GM11168 (cell line): ENCODE measurements at regions not wholly inside any gene's neighbourhood (a gene's known extent, or its start where the extent isn't known, plus 50 kb on each side); places are given as distances from the start of the nearest gene placed in this dataset.
"Not testable (repeated sequence)": the region's sequence is repeated elsewhere in the genome, so short reads cannot be mapped to it uniquely, and the experiment has no call there.

Experiments
- in situ Hi-C: fragments of 300-500 bp; cut with MboI; formaldehyde crosslinking; loops from one replicate; pipeline ENCODE4 v1.12.0; 2022; ENCODE audit warnings: low sequenced_read_pairs; ENCODE audit not compliant: unreplicated experiment

- in situ Hi-C loops, result no loop called here
Measured at GRCh38 chr20:12535316-12535715, 473.5 kb upstream of the SPTLC3 start.

- in situ Hi-C loops, result no loop called here
Measured at GRCh38 chr20:12535770-12536169, 473.0 kb upstream of the SPTLC3 start.

GRCh38 chr20:12554426-12554825, 454.3 kb upstream of the SPTLC3 start:
- in situ Hi-C loops, result no loop called here

GRCh38 chr20:12555369-12555768, 453.4 kb upstream of the SPTLC3 start:
- in situ Hi-C loops, result no loop called here

GRCh38 chr20:12555849-12556248, 452.9 kb upstream of the SPTLC3 start:
- in situ Hi-C loops, result not testable (repeated sequence)

GRCh38 chr20:12557224-12557623, 451.5 kb upstream of the SPTLC3 start:
- in situ Hi-C loops, result no loop called here

- in situ Hi-C loops, result no loop called here
Measured at GRCh38 chr20:12564979-12565378, 443.8 kb upstream of the SPTLC3 start.

- in situ Hi-C loops, result no loop called here
Measured at GRCh38 chr20:12566596-12566995, 442.2 kb upstream of the SPTLC3 start.

GRCh38 chr20:12570371-12570770, 438.4 kb upstream of the SPTLC3 start:
- in situ Hi-C loops, result no loop called here

GRCh38 chr20:12573442-12573841, 435.3 kb upstream of the SPTLC3 start:
- in situ Hi-C loops, result no loop called here

GRCh38 chr20:12575352-12576095, 433.2 kb upstream of the SPTLC3 start:
- in situ Hi-C loops, result no loop called here

GRCh38 chr20:12577213-12577612, 431.6 kb upstream of the SPTLC3 start:
- in situ Hi-C loops, result no loop called here

- in situ Hi-C loops, result no loop called here
Measured at GRCh38 chr20:12581644-12582289, 427.0 kb upstream of the SPTLC3 start.

GRCh38 chr20:12582710-12583109, 426.1 kb upstream of the SPTLC3 start:
- in situ Hi-C loops, result not testable (repeated sequence)

GRCh38 chr20:12591949-12592470, 416.8 kb upstream of the SPTLC3 start:
- in situ Hi-C loops, result no loop called here

- in situ Hi-C loops, result no loop called here
Measured at GRCh38 chr20:12592756-12593155, 416.0 kb upstream of the SPTLC3 start.

- in situ Hi-C loops, result no loop called here
Measured at GRCh38 chr20:12593342-12593873, 415.4 kb upstream of the SPTLC3 start.

GRCh38 chr20:12594410-12595088, 414.2 kb upstream of the SPTLC3 start:
- in situ Hi-C loops, result no loop called here

- in situ Hi-C loops, result no loop called here
Measured at GRCh38 chr20:12595841-12596240, 412.9 kb upstream of the SPTLC3 start.

- in situ Hi-C loops, result no loop called here
Measured at GRCh38 chr20:12596863-12597262, 411.9 kb upstream of the SPTLC3 start.

- in situ Hi-C loops, result no loop called here
Measured at GRCh38 chr20:12597551-12597950, 411.2 kb upstream of the SPTLC3 start.
